ENCODE measurements at regions not wholly inside any gene's neighbourhood (a gene's known extent, or its start where the extent isn't known, plus 50 kb on each side); places are given as distances from the start of the nearest gene placed in this dataset.
A peak's percentile ranks its signal among the peaks of the same experiment; 100 is the strongest.

DNA sequence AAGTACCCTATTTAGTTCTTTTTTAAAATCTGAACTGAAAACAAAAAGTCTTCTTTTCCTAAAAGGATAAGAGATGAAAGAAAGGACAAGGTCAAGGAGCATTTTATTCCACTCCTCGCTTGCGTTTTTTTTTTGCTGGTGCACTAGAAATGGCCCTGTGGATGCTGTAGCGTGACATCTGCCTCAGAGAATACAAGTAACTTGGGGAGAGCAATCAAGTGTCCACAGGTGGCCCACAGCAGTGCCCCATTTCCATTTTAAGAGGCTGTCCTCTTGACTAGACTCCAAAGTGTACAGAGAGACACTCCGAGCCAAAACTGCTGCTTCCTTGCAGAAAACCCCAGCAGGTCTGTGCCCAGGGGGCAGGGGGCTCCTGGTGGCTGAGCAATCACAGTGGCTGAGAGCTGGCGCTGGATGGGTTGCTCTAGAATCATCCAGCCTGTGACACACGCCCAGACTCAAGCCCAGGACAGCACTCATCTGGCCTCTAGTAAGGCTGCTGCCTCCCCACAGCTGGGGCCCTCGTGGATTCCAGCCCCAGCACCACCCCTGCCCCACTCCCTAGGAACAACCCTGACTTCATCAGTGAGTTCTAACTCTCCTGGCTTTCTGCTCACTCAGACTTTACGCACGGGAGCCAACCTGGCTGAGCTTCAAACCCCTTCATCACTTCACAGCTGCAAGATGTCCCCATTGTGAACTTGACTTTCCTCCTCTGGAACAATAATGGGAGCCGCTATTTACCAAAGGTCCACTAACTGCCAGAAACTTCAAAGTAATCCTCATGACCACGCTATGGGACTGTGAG, 71.1 kb upstream of the SPATA12 start:
- H3K27ac ChIP-seq = no peak overlapping the region
- TF ChIP-seq, protein P1, sequence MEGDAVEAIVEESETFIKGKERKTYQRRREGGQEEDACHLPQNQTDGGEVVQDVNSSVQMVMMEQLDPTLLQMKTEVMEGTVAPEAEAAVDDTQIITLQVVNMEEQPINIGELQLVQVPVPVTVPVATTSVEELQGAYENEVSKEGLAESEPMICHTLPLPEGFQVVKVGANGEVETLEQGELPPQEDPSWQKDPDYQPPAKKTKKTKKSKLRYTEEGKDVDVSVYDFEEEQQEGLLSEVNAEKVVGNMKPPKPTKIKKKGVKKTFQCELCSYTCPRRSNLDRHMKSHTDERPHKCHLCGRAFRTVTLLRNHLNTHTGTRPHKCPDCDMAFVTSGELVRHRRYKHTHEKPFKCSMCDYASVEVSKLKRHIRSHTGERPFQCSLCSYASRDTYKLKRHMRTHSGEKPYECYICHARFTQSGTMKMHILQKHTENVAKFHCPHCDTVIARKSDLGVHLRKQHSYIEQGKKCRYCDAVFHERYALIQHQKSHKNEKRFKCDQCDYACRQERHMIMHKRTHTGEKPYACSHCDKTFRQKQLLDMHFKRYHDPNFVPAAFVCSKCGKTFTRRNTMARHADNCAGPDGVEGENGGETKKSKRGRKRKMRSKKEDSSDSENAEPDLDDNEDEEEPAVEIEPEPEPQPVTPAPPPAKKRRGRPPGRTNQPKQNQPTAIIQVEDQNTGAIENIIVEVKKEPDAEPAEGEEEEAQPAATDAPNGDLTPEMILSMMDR (IDR thresholded peaks at IDR 0.05) = no peak
- no peaks in the 10 kb centered on the region for H3K9me3 ChIP-seq
- H3K4me1 ChIP-seq (ENCODE audit: control insufficient read depth in 1 of 2, insufficient read depth in 1 of 2, low read depth in 1 of 2, low read length in 1 of 2) = no peaks in the 10 kb centered on the region
- H3K27me3 ChIP-seq = no peaks in the 10 kb centered on the region
- no peak overlapping the region for H3K4me3 ChIP-seq (ENCODE audit: low read depth in 1 of 2, low read length in 1 of 2)
- H3K36me3 ChIP-seq = no peaks in the 10 kb centered on the region

DNA sequence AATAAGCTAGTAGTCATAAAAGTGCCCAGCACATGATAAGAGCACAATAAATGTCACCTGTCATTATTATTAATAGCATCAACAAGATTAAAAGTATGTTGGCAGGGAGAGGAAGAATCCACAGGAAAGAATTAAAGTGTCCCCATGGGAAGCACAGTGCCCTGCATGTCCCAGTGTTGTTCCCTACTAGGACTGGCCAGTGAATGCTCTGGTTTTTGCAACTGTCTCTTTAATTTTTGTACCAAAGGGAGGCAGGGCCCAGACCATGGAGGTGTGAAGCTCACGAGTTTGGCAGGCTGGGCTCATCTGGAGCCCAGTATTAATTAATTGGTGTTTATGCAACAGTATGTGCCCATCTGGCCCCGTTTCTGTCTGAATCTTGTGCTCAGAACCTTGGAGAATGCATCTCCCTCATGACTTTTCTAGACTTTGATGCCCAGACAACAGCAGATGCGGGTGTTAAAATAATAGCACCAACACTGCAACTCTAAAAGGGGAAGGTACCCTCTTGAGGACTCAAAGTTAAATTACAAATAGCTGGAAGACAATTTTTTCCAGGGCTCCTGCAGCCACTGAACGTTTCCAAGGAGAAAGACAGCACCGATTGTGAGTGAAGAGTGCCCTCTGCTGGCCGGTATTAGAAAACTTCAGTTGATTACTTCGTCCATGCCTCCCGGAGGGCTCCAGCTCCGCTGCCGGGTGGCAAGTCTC, 71.9 kb upstream of the SPATA12 start:
- H3K4me3 ChIP-seq (ENCODE audit: low read depth in 1 of 2, low read length in 1 of 2) = no peak overlapping the region
- no peaks in the 10 kb centered on the region for H3K36me3 ChIP-seq
- H3K9me3 ChIP-seq = no peaks in the 10 kb centered on the region
- no peaks in the 10 kb centered on the region for H3K4me1 ChIP-seq (ENCODE audit: control insufficient read depth in 1 of 2, insufficient read depth in 1 of 2, low read depth in 1 of 2, low read length in 1 of 2)
- TF ChIP-seq, protein P1 (IDR thresholded peaks at IDR 0.05) = peak; percentile 68
- no peak overlapping the region for H3K27ac ChIP-seq
- no peaks in the 10 kb centered on the region for H3K27me3 ChIP-seq

DNA sequence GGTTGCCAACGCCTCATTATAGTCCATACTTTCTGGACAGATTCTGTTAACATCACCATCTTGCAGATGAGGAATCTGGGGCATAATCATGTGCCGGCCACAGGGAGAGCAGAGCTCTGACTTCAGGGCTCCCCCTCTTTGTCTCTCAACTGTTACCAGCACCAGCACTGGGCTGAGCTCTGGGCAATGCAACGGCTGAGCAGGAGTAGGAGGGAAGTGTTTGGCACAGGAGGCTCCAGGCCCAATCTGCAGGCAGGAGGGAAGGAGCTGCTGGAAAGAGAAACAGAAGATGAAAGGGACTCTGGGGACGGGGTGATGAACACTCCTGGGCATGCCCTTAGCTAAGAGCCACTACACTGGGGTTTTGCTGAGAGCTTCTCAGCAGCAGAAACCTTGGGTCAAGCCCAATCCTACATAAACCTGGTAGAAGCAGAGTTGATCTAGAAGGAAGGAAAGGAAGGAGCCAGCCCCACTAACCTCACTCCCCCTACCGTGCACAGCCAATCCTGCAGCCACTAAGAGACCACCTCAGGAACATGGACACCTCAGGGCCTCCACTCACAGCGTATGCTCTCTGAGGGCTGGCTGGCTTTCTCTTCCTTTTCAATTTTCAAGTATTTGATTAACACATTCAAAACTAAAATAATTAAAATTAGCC, 73.1 kb upstream of the SPATA12 start:
- H3K4me3 ChIP-seq (ENCODE audit: low read depth in 1 of 2, low read length in 1 of 2) = no peak overlapping the region
- no peaks in the 10 kb centered on the region for H3K27me3 ChIP-seq
- no peaks in the 10 kb centered on the region for H3K36me3 ChIP-seq
- no peak overlapping the region for H3K27ac ChIP-seq
- no peaks in the 10 kb centered on the region for H3K9me3 ChIP-seq
- no peaks in the 10 kb centered on the region for H3K4me1 ChIP-seq (ENCODE audit: control insufficient read depth in 1 of 2, insufficient read depth in 1 of 2, low read depth in 1 of 2, low read length in 1 of 2)
- TF ChIP-seq, protein P1 (IDR thresholded peaks at IDR 0.05) = no peak

DNA sequence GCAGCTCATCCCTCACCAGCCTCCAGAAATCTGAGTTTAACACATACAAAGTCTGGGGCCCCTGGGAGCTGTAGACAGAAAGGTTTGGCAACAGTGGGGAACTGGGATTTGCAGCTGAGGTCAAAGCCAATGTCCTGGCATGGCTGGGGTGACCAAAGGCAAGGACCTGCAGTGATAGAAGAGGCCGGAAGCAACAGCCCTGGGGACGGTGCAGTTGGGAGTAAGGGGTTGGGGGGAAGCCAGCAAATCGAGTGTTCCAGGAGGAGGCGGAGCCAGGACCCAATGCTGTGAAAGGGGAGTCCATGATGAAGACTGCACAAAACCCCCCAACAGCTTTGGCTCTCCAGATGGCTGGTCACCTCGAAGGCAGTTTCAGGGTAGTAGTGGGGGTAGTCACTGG, 74.1 kb upstream of the SPATA12 start:
- Histone ChIP-seq H3K9me3 (no peaks in the 10 kb centered on the region), H3K27me3 (no peaks in the 10 kb centered on the region), H3K4me3 (ENCODE audit: low read depth in 1 of 2, low read length in 1 of 2) (no peak overlapping the region), H3K4me1 (ENCODE audit: control insufficient read depth in 1 of 2, insufficient read depth in 1 of 2, low read depth in 1 of 2, low read length in 1 of 2) (no peaks in the 10 kb centered on the region), H3K27ac (no peak overlapping the region), H3K36me3 (no peaks in the 10 kb centered on the region)
- TF ChIP-seq, protein P1 (IDR thresholded peaks at IDR 0.05) = no peak

DNA sequence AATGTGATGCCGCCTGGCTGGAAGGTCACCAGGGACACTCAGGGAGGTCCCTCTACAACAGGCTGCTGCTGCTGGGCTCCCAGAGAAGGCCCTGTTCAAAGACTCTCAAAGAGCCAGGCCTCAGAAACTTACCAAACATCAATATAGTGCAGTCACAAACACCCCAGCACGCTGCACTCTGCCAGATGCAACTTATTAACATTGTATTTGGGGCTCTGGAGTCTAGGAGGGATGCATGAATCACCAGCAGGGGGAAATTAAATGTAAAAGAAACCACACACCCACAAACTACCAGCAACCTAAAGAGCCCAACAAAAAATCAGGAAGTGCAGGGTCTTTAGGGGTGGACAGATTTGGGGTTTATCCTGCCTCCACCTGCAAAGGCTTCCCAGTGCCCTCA, 74.6 kb upstream of the SPATA12 start:
- no peak overlapping the region for H3K27ac ChIP-seq
- no peaks in the 10 kb centered on the region for H3K9me3 ChIP-seq
- no peak overlapping the region for H3K4me3 ChIP-seq (ENCODE audit: low read depth in 1 of 2, low read length in 1 of 2)
- TF ChIP-seq, protein P1 (IDR thresholded peaks at IDR 0.05) = no peak
- H3K4me1 ChIP-seq (ENCODE audit: control insufficient read depth in 1 of 2, insufficient read depth in 1 of 2, low read depth in 1 of 2, low read length in 1 of 2) = no peaks in the 10 kb centered on the region
- H3K27me3 ChIP-seq = no peaks in the 10 kb centered on the region
- no peaks in the 10 kb centered on the region for H3K36me3 ChIP-seq
